Lower lobe of right lung (tissue), 2 donors: ENCODE measurements at regions not wholly inside any gene's neighbourhood (a gene's known extent, or its start where the extent isn't known, plus 50 kb on each side); places are given as distances from the start of the nearest gene placed in this dataset.
A peak's percentile ranks its signal among the peaks of the same experiment; 100 is the strongest.
"Not testable (repeated sequence)": the region's sequence is repeated elsewhere in the genome, so short reads cannot be mapped to it uniquely, and the experiment has no call there.

Experiments used
- ATAC-seq, 2 donors: fragments of 200-7000 bp; cut with Tn5 transposase; one replicate each; pipeline ENCODE4 v1.9.1; 2020 to 2022; ENCODE audit warnings: mild to moderate bottlenecking in 2 of 2, moderate library complexity in 2 of 2
- DNase-seq: peaks from one replicate; pipeline ENCODE4 v3.0.0-alpha.2; 2020
- H3K27ac ChIP-seq: fragments of 200-600 bp; one replicate; pipeline ENCODE4 v1.8.0; 2022
- H3K27me3 ChIP-seq: fragments of 200-600 bp; one replicate; pipeline ENCODE4 v1.8.0; 2022; ENCODE audit warnings: low read depth
- H3K36me3 ChIP-seq: fragments of 200-600 bp; one replicate; pipeline ENCODE4 v1.8.0; 2022; ENCODE audit warnings: mild to moderate bottlenecking
- H3K4me1 ChIP-seq: fragments of 200-600 bp; one replicate; pipeline ENCODE4 v1.8.0; 2022
- H3K4me3 ChIP-seq: fragments of 200-600 bp; one replicate; pipeline ENCODE4 v1.8.0; 2022; ENCODE audit warnings: mild to moderate bottlenecking
- H3K9me3 ChIP-seq: fragments of 200-600 bp; one replicate; pipeline ENCODE4 v1.8.0; 2022
- CTCF ChIP-seq: fragments of 200-600 bp; IDR thresholded peaks from one replicate; pipeline ENCODE4 v1.8.0; 2022; ENCODE audit warnings: antibody characterized with exemption, mild to moderate bottlenecking
- intact Hi-C: fragments of 100-400 bp; cut with DNase I; formaldehyde crosslinking; loops from one replicate; pipeline ENCODE4 v1.11.0; 2022
- donor health status: DM: no; HTN: yes; CAD: no; lungs with severe emphysema.

- intact Hi-C loops = no loop called here
- DNase-seq = no peak
- no peaks in the 10 kb centered on the region for H3K27me3 ChIP-seq
- H3K36me3 ChIP-seq = no peaks in the 10 kb centered on the region
- H3K9me3 ChIP-seq = no peaks in the 10 kb centered on the region
- no peak overlapping the region for H3K27ac ChIP-seq
- H3K4me1 ChIP-seq = no peaks in the 10 kb centered on the region
- TF ChIP-seq CTCF = no peak
- no peak for ATAC-seq
- no peak overlapping the region for H3K4me3 ChIP-seq
These were observed 227.8 kb downstream of the NDUFA10 start for GRCh38 chr2:239797316-239797715.

DNA sequence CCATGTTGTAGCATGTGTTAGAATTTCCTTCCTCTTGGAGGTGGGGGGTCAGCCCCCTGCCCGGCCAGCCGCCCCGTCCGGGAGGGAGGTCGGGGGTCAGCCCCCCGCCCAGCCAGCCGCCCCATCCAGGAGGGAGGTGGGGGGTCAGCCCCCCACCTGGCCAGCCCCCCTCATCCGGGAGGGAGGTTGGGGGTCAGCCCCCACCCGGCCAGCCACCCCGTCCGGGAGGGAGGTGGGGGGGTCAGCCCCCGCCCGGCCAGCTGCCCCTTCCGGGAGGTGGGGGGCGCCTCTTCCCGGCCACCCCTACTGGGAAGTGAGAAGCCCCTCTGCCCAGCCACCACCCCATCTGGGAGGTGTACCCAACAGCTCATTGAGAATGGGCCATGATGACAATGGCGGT, 229.4 kb downstream of the NDUFA10 start:
- H3K36me3 ChIP-seq, DNase-seq, H3K4me1 ChIP-seq, ATAC-seq, H3K27ac ChIP-seq, intact Hi-C loops, H3K4me3 ChIP-seq, H3K27me3 ChIP-seq, H3K9me3 ChIP-seq: not testable (repeated sequence)

DNA sequence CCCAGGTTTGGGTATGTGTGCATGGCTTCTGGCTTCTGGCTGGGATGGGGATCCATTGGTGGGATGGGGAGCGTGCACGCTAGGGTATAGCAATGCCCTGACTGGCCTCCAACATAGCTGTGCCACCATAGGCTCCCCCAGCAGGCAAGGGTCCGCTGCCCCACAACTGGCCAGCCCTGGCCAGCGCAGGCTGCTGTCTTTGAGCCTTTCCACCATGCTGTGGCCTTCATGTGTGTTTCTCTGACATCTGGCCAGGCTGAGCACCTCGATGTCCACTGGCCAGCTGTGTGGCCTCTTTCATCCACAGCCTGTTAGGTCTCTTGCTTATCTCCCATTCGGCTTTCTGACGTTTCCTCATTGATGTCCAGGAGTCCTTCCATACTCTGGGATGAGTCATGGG, 231.3 kb downstream of the NDUFA10 start:
- H3K27ac ChIP-seq = no peak overlapping the region
- no peaks in the 10 kb centered on the region for H3K9me3 ChIP-seq
- ATAC-seq = no peak
- no peaks in the 10 kb centered on the region for H3K27me3 ChIP-seq
- H3K4me3 ChIP-seq = no peak overlapping the region
- intact Hi-C loops = no loop called here
- no peak for TF ChIP-seq CTCF
- no peaks in the 10 kb centered on the region for H3K36me3 ChIP-seq
- DNase-seq = no peak
- no peaks in the 10 kb centered on the region for H3K4me1 ChIP-seq

DNA sequence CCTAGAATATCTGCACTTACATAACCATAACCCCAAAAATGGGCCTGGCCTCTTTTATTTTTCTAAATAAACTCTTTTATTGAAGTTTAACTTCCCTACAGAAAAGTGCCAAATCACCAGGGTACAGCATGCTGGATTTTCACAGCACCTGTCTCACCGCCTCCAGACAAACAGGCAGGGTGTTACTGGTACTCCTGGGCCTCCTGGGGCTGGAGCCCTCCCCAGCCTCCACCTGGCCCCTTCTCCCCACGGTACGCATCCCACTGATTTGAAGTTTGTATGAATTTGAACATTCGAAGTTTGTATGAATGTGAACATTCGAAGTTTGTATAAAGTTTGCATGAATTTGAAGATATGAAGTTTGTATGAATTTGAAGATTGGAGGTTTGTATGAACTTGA, 232.1 kb downstream of the NDUFA10 start:
- Histone ChIP-seq H3K36me3 (no peaks in the 10 kb centered on the region), H3K27ac (no peak overlapping the region), H3K27me3 (no peaks in the 10 kb centered on the region), H3K9me3 (no peaks in the 10 kb centered on the region), H3K4me3 (no peak overlapping the region), H3K4me1 (no peaks in the 10 kb centered on the region)
- no peak for DNase-seq
- ATAC-seq = no peak
- no peak for TF ChIP-seq CTCF
- intact Hi-C loops = no loop called here

DNA sequence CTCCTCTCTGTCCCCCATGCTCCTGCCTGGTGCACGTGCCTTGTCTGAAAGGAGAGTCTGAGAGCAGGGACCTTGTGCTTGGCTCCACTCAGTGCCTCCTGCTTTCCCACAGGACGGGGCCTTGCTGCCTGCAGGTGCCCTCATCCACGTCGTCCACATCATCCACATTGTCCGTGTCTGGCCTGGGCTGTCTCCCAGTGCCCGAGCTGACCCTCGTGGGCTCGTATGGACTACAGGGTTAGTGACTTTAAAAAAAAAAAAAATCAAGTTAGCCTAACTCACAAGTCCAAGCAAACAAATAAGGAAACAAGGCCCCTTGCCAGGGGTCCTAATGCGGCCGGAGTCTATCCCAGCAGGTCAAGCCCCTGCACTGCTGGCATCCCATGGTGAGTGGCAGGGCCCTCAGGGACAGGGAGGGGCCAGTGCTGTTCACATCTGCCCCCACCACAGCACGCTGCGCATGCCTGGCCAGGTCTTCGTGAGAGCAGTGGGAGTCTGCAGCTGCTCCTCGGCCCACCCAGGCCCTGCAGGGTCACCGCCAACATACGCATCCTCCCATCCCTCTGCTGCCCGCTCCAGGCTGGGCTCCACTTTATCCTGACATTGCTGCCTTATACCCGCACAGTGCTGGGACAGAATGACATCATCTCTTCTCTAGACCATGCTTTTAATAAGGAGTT, 232.6 kb downstream of the NDUFA10 start:
- ATAC-seq (peak in 1 of 2 donors; percentile 27), DNase-seq (no peak)
- TF ChIP-seq CTCF = no peak

DNA sequence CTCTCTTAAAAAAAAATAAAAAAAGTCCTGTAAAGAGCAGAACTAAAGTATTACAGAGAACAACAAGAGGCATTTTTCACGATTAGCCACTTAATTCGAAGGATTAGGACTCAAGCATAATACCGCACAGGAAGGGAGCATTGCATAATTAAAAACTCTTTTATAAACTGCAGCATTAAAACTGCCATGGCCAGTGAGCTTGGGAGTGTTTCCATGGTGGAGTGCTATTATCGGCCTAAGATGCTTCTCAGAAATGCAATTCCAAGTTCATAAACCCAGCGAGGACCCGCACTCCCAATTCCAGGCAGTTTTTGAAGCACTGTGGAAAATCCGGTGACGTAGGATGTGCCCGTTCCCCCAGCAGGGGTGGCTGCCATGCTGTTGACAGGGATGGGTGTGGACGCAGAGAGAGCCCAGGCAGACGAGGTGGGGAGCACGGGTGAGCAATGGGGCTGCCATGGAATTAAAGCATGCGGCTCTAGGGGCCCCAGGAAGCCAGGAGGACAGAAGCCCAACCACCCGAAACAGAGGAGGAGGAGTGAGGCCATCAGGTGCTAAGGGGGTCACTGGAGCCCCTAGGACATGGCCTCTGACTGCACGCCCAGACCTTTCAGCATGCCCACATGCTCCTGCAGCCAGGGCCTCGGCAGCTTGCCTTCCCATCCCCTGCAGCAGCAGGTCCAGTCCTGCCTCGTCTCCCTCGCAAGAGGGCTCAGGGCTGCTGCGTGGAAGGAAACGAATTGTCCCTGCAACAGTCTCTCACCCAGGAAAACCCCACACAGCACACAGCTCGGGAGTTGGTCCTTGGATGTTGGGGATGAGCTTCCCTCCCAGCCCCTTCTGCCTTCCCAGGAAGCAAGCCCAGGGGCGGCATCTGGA, 233.4 kb downstream of the NDUFA10 start:
- no peaks in the 10 kb centered on the region for H3K9me3 ChIP-seq
- TF ChIP-seq CTCF = no peak
- ATAC-seq (no peak), DNase-seq (no peak)
- no peak overlapping the region for H3K27ac ChIP-seq
- intact Hi-C loops = no loop called here
- H3K36me3 ChIP-seq = no peaks in the 10 kb centered on the region
- H3K4me3 ChIP-seq = no peak overlapping the region
- no peaks in the 10 kb centered on the region for H3K4me1 ChIP-seq
- no peaks in the 10 kb centered on the region for H3K27me3 ChIP-seq

More for the DNA sequence above, 232.6 kb downstream of the NDUFA10 start:
- Histone ChIP-seq H3K9me3 (no peaks in the 10 kb centered on the region), H3K27me3 (no peaks in the 10 kb centered on the region), H3K4me1 (no peaks in the 10 kb centered on the region), H3K27ac (no peak overlapping the region), H3K36me3 (no peaks in the 10 kb centered on the region), H3K4me3 (no peak overlapping the region)
- intact Hi-C loops = no loop called here
